SK-N-SH treated with all-trans-retinoic acid at 6 μM for 48 hours (cell line): ENCODE measurements at regions not wholly inside any gene's neighbourhood (a gene's known extent, or its start where the extent isn't known, plus 50 kb on each side); places are given as distances from the start of the nearest gene placed in this dataset.

ENCODE experiments used
- ATAC-seq: fragments of 200-7000 bp; cut with Tn5 transposase; 3 replicates; pipeline ENCODE4 v1.9.1; 2020; ENCODE audit warnings: mild to moderate bottlenecking, moderate library complexity
- ARNTL ChIP-seq: fragments of 450-650 bp; formaldehyde crosslinking; IDR thresholded peaks from 2 replicates; pipeline ENCODE4 v1.5.0; 2020; ENCODE audit warnings: low read depth, mild to moderate bottlenecking, moderate library complexity, borderline replicate concordance
- BACH2 ChIP-seq: fragments of 250-450 bp; sonication (Bioruptor Pico); IDR thresholded peaks from 2 replicates; pipeline ENCODE4 v1.9.0; 2021; ENCODE audit warnings: mild to moderate bottlenecking, borderline replicate concordance
- CSRNP3 ChIP-seq: fragments of 250-450 bp; sonication (Bioruptor Pico); IDR thresholded peaks from 2 replicates; pipeline ENCODE4 v1.5.1; 2021; ENCODE audit warnings: mild to moderate bottlenecking, moderate library complexity
- ESRRG ChIP-seq: fragments of 250-450 bp; sonication (Bioruptor Pico); IDR thresholded peaks from 2 replicates; pipeline ENCODE4 v1.6.1; 2021; ENCODE audit warnings: mild to moderate bottlenecking
- GLIS3 ChIP-seq: fragments of 250-450 bp; sonication (Bioruptor Pico); IDR thresholded peaks from 2 replicates; pipeline ENCODE4 v1.5.0; 2020; ENCODE audit warnings: mild to moderate bottlenecking, moderate library complexity
- ISL1 ChIP-seq: fragments of 250-450 bp; sonication (Bioruptor Pico); IDR thresholded peaks from 2 replicates; pipeline ENCODE4 v2.1.2; 2022; ENCODE audit warnings: mild to moderate bottlenecking, moderate library complexity
- OSR1 ChIP-seq: fragments of 250-450 bp; sonication (Bioruptor Pico); IDR thresholded peaks from 2 replicates; pipeline ENCODE4 v1.8.0; 2022; ENCODE audit warnings: moderate library complexity, mild to moderate bottlenecking, inconsistent platforms
- PATZ1 ChIP-seq: fragments of 250-450 bp; sonication (Bioruptor Pico); IDR thresholded peaks from 2 replicates; pipeline ENCODE4 v1.8.0; 2020; ENCODE audit warnings: mild to moderate bottlenecking, moderate library complexity, borderline replicate concordance
- POU6F1 ChIP-seq: fragments of 250-450 bp; sonication (Bioruptor Pico); IDR thresholded peaks from 2 replicates; pipeline ENCODE4 v1.8.0; 2021; ENCODE audit warnings: low read depth, mild to moderate bottlenecking, moderate library complexity, borderline replicate concordance
- RARB ChIP-seq: fragments of 250-450 bp; sonication (Bioruptor Pico); IDR thresholded peaks from 2 replicates; pipeline ENCODE4 v1.8.0; 2021; ENCODE audit warnings: mild to moderate bottlenecking, moderate library complexity
- SNAI2 ChIP-seq: fragments of 250-450 bp; sonication (Bioruptor Pico); IDR thresholded peaks from 2 replicates; pipeline ENCODE4 v1.5.0; 2020; ENCODE audit warnings: mild to moderate bottlenecking, moderate library complexity
- TCF4 ChIP-seq: fragments of 250-450 bp; sonication (Bioruptor Pico); IDR thresholded peaks from 2 replicates; pipeline ENCODE4 v1.8.0; 2021; ENCODE audit warnings: mild to moderate bottlenecking, moderate library complexity, borderline replicate concordance
- TOX ChIP-seq: fragments of 250-450 bp; sonication (Bioruptor Pico); IDR thresholded peaks from 2 replicates; pipeline ENCODE4 v1.8.0; 2021; ENCODE audit warnings: mild to moderate bottlenecking, moderate library complexity, borderline replicate concordance
- TSHZ2 ChIP-seq: fragments of 250-450 bp; sonication (Bioruptor Pico); IDR thresholded peaks from 2 replicates; pipeline ENCODE4 v1.5.0; 2020; ENCODE audit warnings: mild to moderate bottlenecking, moderate library complexity
- ZC3H10 ChIP-seq: fragments of 250-450 bp; sonication (Bioruptor Pico); IDR thresholded peaks from 2 replicates; pipeline ENCODE4 v1.5.1; 2021; ENCODE audit warnings: mild to moderate bottlenecking, moderate library complexity
- ZFP3 ChIP-seq: fragments of 250-450 bp; sonication (Bioruptor Pico); IDR thresholded peaks from 2 replicates; pipeline ENCODE4 v1.5.0; 2020; ENCODE audit warnings: mild to moderate bottlenecking, moderate library complexity
- ZFP30 ChIP-seq: fragments of 450-650 bp; formaldehyde crosslinking; IDR thresholded peaks from 2 replicates; pipeline ENCODE4 v1.5.0; 2022; ENCODE audit warnings: mild to moderate bottlenecking, moderate library complexity
- ZNF565 ChIP-seq: fragments of 450-650 bp; formaldehyde crosslinking; conservative IDR thresholded peaks from 2 replicates; pipeline ENCODE4 v1.5.0; 2020; ENCODE audit warnings: low read depth, mild to moderate bottlenecking, moderate library complexity
- ZNF70 ChIP-seq: fragments of 450-650 bp; formaldehyde crosslinking; IDR thresholded peaks from 2 replicates; pipeline ENCODE4 v1.5.0; 2020; ENCODE audit warnings: mild to moderate bottlenecking, moderate library complexity
- ZNF8 ChIP-seq: fragments of 450-650 bp; formaldehyde crosslinking; IDR thresholded peaks from 2 replicates; pipeline ENCODE4 v1.5.0; 2020; ENCODE audit warnings: mild to moderate bottlenecking, moderate library complexity

- ATAC-seq: no peak
- TF ChIP-seq POU6F1 (CRISPR knock-in tag) (no peak), ZFP3 (CRISPR knock-in tag) (no peak), GLIS3 (CRISPR knock-in tag) (no peak), TCF4 (no peak), ESRRG (no peak), ARNTL (CRISPR knock-in tag) (no peak), OSR1 (CRISPR knock-in tag) (no peak), BACH2 (no peak), PATZ1 (CRISPR knock-in tag) (no peak), ZNF565 (no peak), TOX (CRISPR knock-in tag) (no peak), ZC3H10 (CRISPR knock-in tag) (no peak), TSHZ2 (CRISPR knock-in tag) (no peak), ZNF70 (no peak), ZNF8 (CRISPR knock-in tag) (no peak)
Observed at GRCh38 chr6:91317247-91317835, 730.5 kb upstream of the MAP3K7 start.

GRCh38 chr6:91310178-91310577 lies 723.3 kb upstream of the MAP3K7 start:
- no peak for ATAC-seq
- TF ChIP-seq ESRRG: no peak
- no peak for TF ChIP-seq ZFP30 (CRISPR knock-in tag)
- TF ChIP-seq GLIS3 (CRISPR knock-in tag): no peak
- TF ChIP-seq ZFP3 (CRISPR knock-in tag): no peak
- TF ChIP-seq PATZ1 (CRISPR knock-in tag): no peak
- TF ChIP-seq ISL1 (CRISPR knock-in tag): no peak
- no peak for TF ChIP-seq SNAI2
- no peak for TF ChIP-seq ZNF8 (CRISPR knock-in tag)
- no peak for TF ChIP-seq TSHZ2 (CRISPR knock-in tag)
- TF ChIP-seq CSRNP3: no peak
- no peak for TF ChIP-seq POU6F1 (CRISPR knock-in tag)
- TF ChIP-seq RARB (CRISPR knock-in tag): no peak
